GM12878 (cell line): ENCODE measurements at regions not wholly inside any gene's neighbourhood (a gene's known extent, or its start where the extent isn't known, plus 50 kb on each side); places are given as distances from the start of the nearest gene placed in this dataset.

ENCODE experiments used
- ATAC-seq: fragments of 200-7000 bp; cut with Tn5 transposase; 3 replicates; pipeline ENCODE4 v1.9.1; 2020; ENCODE audit warnings: mild to moderate bottlenecking, moderate library complexity
- BruUV-seq: library from RNA; stranded (reverse); fragments of 400-500 nt; replicated peaks from 2 replicates; lab custom pipeline; 2021; lab: Mats Ljungman, UMichigan
- CTCF ChIA-PET: fragments of 300-600 bp; sonication (Branson Sonifier 250); formaldehyde crosslinking; extraction: SDS; loops from one replicate; lab custom pipeline; 2021; ENCODE audit warnings: inconsistent platforms; lab: Yijun Ruan, JAX
- POLR2A ChIA-PET: fragments of 350-600 bp; formaldehyde crosslinking; extraction: SDS; loops from one replicate; lab custom pipeline; 2021; ENCODE audit warnings: inconsistent platforms; lab: Charles Lee
- RAD21 ChIA-PET: fragments of 300-600 bp; sonication (Branson Sonifier 250); formaldehyde crosslinking; loops from one replicate; lab custom pipeline; 2023; ENCODE audit warnings: antibody characterized with exemption; ENCODE audit not compliant: unreplicated experiment; lab: Charles Lee
- SMC1A ChIA-PET: fragments of 300-600 bp; sonication (Branson Sonifier 250); formaldehyde crosslinking; loops from one replicate; lab custom pipeline; 2023; ENCODE audit not compliant: unreplicated experiment, uncharacterized antibody; lab: Charles Lee
- DNase-seq: peaks from one replicate; pipeline ENCODE4 v3.0.0-alpha.2; 2011; ENCODE audit warnings: low read depth, low spot score
- FAIRE-seq: peaks from 3 replicates; lab custom pipeline; 2011; peaks lifted over from hg19 to GRCh38; lab: Jason Lieb, UNC
- H2AFZ ChIP-seq: 2 replicates; pipeline ENCODE4 v1.6.0; 2011; ENCODE audit warnings: low read depth, low read length, control low read depth; ENCODE audit not compliant: control insufficient read depth
- H3K27ac ChIP-seq: 2 replicates; pipeline ENCODE4 v1.5.1; 2011; ENCODE audit warnings: control low read depth; ENCODE audit not compliant: control insufficient read depth, insufficient read depth
- H3K27me3 ChIP-seq, 2 experiments: replicated peaks in 1 of 2; 2 replicates each; pipeline versions ENCODE4 v1.6.0 to v1.6.1; 2011; ENCODE audit warnings: low read length in 1 of 2; ENCODE audit not compliant: control insufficient read depth in 2 of 2, insufficient read depth in 2 of 2
- H3K36me3 ChIP-seq, 2 experiments: 2 replicates each; pipeline ENCODE4 v1.5.1; 2011; ENCODE audit warnings: low read length in 1 of 2; ENCODE audit not compliant: control insufficient read depth in 2 of 2, insufficient read depth in 2 of 2
- H3K4me1 ChIP-seq: 2 replicates; pipeline ENCODE4 v1.6.1; 2011; ENCODE audit warnings: mild to moderate bottlenecking, low read length, moderate library complexity, mixed read lengths; ENCODE audit not compliant: control insufficient read depth, insufficient read depth
- H3K4me2 ChIP-seq: 2 replicates; pipeline ENCODE4 v1.6.0; 2011; ENCODE audit warnings: control low read depth; ENCODE audit not compliant: control insufficient read depth, insufficient read depth
- H3K4me3 ChIP-seq: fragments of 200-600 bp; sonication (generic); 2 replicates; pipeline ENCODE4 v1.5.1; 2016
- H3K79me2 ChIP-seq: 2 replicates; pipeline ENCODE4 v1.6.0; 2011; ENCODE audit warnings: low read length; ENCODE audit not compliant: control insufficient read depth, insufficient read depth
- H3K9ac ChIP-seq: 2 replicates; pipeline ENCODE4 v1.8.0; 2011; ENCODE audit warnings: low read length, control low read depth, mixed read lengths; ENCODE audit not compliant: control insufficient read depth, insufficient read depth
- H3K9me3 ChIP-seq: replicated peaks from 3 replicates; pipeline ENCODE4 v1.5.1; 2011; ENCODE audit warnings: mild to moderate bottlenecking, low read length; ENCODE audit not compliant: control insufficient read depth, insufficient read depth
- H4K20me1 ChIP-seq: 2 replicates; pipeline ENCODE4 v1.6.0; 2011; ENCODE audit not compliant: control insufficient read depth, insufficient read depth
- BCL11A ChIP-seq: IDR thresholded peaks from 2 replicates; pipeline ENCODE4 v1.6.1; 2011; ENCODE audit warnings: low read depth, low read length
- POLR2A ChIP-seq: IDR thresholded peaks from 2 replicates; pipeline ENCODE4 v1.6.1; 2011; ENCODE audit warnings: low read depth, mild to moderate bottlenecking, low read length
- RAD21 ChIP-seq: IDR thresholded peaks from 2 replicates; pipeline ENCODE4 v1.6.1; 2011; ENCODE audit warnings: mild to moderate bottlenecking, low read depth, low read length, moderate library complexity; ENCODE audit not compliant: insufficient read depth
- SMC3 ChIP-seq: IDR thresholded peaks from 2 replicates; pipeline ENCODE4 v1.6.1; 2011; ENCODE audit warnings: low read length, improper control_type of control experiment, borderline replicate concordance
- WGBS: methylation state at CpG from one replicate; pipeline ENCODE4 v1.1.6; 2016; ENCODE audit warnings: low lambda C conversion rate; ENCODE audit not compliant: insufficient replicate concordance, insufficient coverage; ENCODE audit errors: missing lambda C conversion rate; 5-methylcytosine and 5-hydroxymethylcytosine counted together
- in situ Hi-C: fragments of 300-500 bp; cut with MboI; formaldehyde crosslinking; loops from 9 replicates; pipeline ENCODE4 v1.14.3; 2018; ENCODE audit warnings: mixed read lengths
- intact Hi-C: fragments of 100-400 bp; cut with micrococcal nuclease; formaldehyde crosslinking; loops from one replicate; pipeline ENCODE4 v1.14.2; 2022; ENCODE audit not compliant: unreplicated experiment
- TF ChIP-seq, protein P1 (sequence below), 3 experiments: IDR thresholded peaks in 2 of 3; conservative IDR thresholded peaks in 1 of 3; 2 replicates each; pipeline ENCODE4 v1.5.1; 2011; ENCODE audit warnings: low read depth in 3 of 3, low read length in 3 of 3, mild to moderate bottlenecking in 3 of 3, control low read depth in 2 of 3, moderate library complexity in 2 of 3, inconsistent platforms in 1 of 3, mixed read lengths in 1 of 3; ENCODE audit not compliant: control insufficient read depth in 2 of 3, insufficient read depth in 1 of 3; ENCODE audit errors: extremely low read depth in 1 of 3

DNA sequence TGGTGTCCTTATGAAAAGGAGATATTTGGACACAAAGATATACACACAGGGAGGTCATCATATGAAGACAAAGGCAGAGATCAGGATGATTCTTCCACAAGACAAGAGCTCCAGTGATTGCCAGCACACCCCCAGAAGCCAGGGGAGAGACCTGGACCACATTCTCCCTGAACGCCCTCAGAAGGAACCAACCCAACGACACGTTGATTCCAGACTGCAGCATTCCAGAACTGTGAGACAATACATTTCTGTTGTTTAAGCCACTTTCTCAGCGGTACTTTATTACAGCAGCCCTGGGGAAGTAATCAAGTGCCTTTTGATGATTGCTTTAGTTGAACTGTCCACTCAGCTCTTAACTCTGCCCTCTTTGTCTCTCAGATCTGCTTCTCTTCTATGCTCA lies 285.5 kb upstream of the SMARCA2 start:
- Histone ChIP-seq H2AFZ (no peak overlapping the region), H3K79me2 (no peaks in the 10 kb centered on the region), H4K20me1 (no peaks in the 10 kb centered on the region), H3K9me3 (no peaks in the 10 kb centered on the region), H3K27ac (no peak overlapping the region), H3K36me3 (no peaks in the 10 kb centered on the region), H3K4me3 (no peak overlapping the region), H3K27me3 (no peaks in the 10 kb centered on the region), H3K4me2 (no peak overlapping the region), H3K9ac (no peak overlapping the region), H3K4me1 (peaks cover 6% of the 10 kb centered on the region; the same call in 1 of the 2 replicates)
- no peak for DNase-seq
- in situ Hi-C loops = no loop called here
- no peak for ATAC-seq
- ChIA-PET POLR2A (no interaction called here), SMC1A (interaction anchor here (1.0 to 4.0 kb wide), 6 partner anchors 9 to 267 kb away, joined by 3 to 39 read pairs (median 4); no protein-coding TSS in a partner anchor), CTCF (interaction anchor here (2.7 to 4.2 kb wide), 2 partner anchors 108 to 210 kb away, joined by 27 to 33 read pairs; no protein-coding TSS in a partner anchor), RAD21 (interaction anchor here (0.8 to 1.5 kb wide), 5 partner anchors 108 to 358 kb away, joined by 3 to 6 read pairs (median 3); no protein-coding TSS in a partner anchor)
- intact Hi-C loops = loop anchor here (5.0 kb wide), 2 partner anchors 108 to 358 kb away; no protein-coding TSS in a partner anchor
- no TSS peak for BruUV-seq
- WGBS = 42% methylated on average over 4 of the region's 4 CpGs
- FAIRE-seq = no peak
- no peak for TF ChIP-seq SMC3
- TF ChIP-seq POLR2A = no peak

DNA sequence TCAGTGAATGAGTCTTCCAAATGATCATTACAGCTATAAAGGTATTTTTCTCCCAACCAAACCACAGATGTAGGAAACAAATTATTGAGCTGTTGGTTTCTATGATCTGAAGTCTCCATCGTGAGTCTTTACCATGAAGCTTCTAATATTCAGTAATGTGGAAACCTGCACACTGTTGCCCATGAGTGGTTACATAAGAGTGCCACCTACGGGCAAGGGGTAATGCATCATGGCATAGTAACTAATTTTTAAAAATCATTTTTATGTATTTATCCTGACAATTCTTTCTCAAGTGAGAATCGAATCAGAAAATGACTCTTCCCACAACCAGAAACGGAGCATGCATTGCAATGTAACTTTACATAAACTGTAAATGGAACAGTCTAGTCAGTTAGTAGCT lies 282.5 kb upstream of the SMARCA2 start:
- peak; percentile 84 for ATAC-seq
- peak; percentile 49 for TF ChIP-seq RAD21
- no peak for TF ChIP-seq BCL11A
- TF ChIP-seq, protein P1, sequence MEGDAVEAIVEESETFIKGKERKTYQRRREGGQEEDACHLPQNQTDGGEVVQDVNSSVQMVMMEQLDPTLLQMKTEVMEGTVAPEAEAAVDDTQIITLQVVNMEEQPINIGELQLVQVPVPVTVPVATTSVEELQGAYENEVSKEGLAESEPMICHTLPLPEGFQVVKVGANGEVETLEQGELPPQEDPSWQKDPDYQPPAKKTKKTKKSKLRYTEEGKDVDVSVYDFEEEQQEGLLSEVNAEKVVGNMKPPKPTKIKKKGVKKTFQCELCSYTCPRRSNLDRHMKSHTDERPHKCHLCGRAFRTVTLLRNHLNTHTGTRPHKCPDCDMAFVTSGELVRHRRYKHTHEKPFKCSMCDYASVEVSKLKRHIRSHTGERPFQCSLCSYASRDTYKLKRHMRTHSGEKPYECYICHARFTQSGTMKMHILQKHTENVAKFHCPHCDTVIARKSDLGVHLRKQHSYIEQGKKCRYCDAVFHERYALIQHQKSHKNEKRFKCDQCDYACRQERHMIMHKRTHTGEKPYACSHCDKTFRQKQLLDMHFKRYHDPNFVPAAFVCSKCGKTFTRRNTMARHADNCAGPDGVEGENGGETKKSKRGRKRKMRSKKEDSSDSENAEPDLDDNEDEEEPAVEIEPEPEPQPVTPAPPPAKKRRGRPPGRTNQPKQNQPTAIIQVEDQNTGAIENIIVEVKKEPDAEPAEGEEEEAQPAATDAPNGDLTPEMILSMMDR (IDR thresholded peaks at IDR 0.05 in 2 of 3, conservative IDR thresholded peaks at IDR 0.05 in 1 of 3; ENCODE audit: control insufficient read depth in 2 of 3, extremely low read depth in 1 of 3, insufficient read depth in 1 of 3, low read depth in 3 of 3, low read length in 3 of 3) = peak; percentile 39 to 47 (median 43); a peak in 5 of 6 replicates
- intact Hi-C loops = no loop called here
- no peaks in the 10 kb centered on the region for H3K9me3 ChIP-seq
- H3K27ac ChIP-seq = no peak overlapping the region
- ChIA-PET RAD21 (interaction anchor here (0.6 to 2.3 kb wide), 11 partner anchors 14 to 272 kb away, joined by 3 to 10 read pairs (median 5); no protein-coding TSS in a partner anchor), SMC1A (interaction anchor here (0.7 to 2.3 kb wide), 18 partner anchors 9 to 355 kb away, joined by 3 to 13 read pairs (median 4); no protein-coding TSS in a partner anchor), CTCF (interaction anchor here (0.6 to 3.1 kb wide), 34 partner anchors 9 to 723 kb away, joined by 3 to 27 read pairs (median 4); no protein-coding TSS in a partner anchor), POLR2A (no interaction called here)
- H3K36me3 ChIP-seq = no peaks in the 10 kb centered on the region
- 25% methylated on average over 4 of the region's 4 CpGs for WGBS
- H3K4me1 ChIP-seq = no peaks in the 10 kb centered on the region
- H3K4me3 ChIP-seq = no peak overlapping the region
- H3K27me3 ChIP-seq = no peaks in the 10 kb centered on the region
- no peak overlapping the region for H3K9ac ChIP-seq
- H3K4me2 ChIP-seq = no peak overlapping the region
- DNase-seq = no peak
- H2AFZ ChIP-seq = no peak overlapping the region; the same call in 1 of the 2 replicates
- FAIRE-seq = no peak
- no peaks in the 10 kb centered on the region for H4K20me1 ChIP-seq
- in situ Hi-C loops = no loop called here
- BruUV-seq = no TSS peak
- H3K79me2 ChIP-seq = no peaks in the 10 kb centered on the region
